Stimulated activated CD8-positive, alpha-beta memory T cell treated with anti-CD3 and anti-CD28 coated beads, Interleukin-7, amount 100 ng/mL, for 1 hour (primary cell): ENCODE measurements at regions not wholly inside any gene's neighbourhood (a gene's known extent, or its start where the extent isn't known, plus 50 kb on each side); places are given as distances from the start of the nearest gene placed in this dataset.

Experiments used
- DNase-seq, 2 donors: peaks; one replicate each; pipeline ENCODE4 v3.0.0-alpha.2; 2020; ENCODE audit warnings: low read depth in 2 of 2

GRCh38 chrX:38989076-38989475, 187.8 kb downstream of the MID1IP1 start:
- no peak for DNase-seq

- no peak for DNase-seq
Measured at GRCh38 chrX:38991656-38992440, 190.6 kb downstream of the MID1IP1 start.

- DNase-seq = no peak
Measured at GRCh38 chrX:38992441-38993096, 191.3 kb downstream of the MID1IP1 start.

- no peak for DNase-seq
Measured at GRCh38 chrX:38993500-38993899, 192.2 kb downstream of the MID1IP1 start.

GRCh38 chrX:38999099-38999498, 197.8 kb downstream of the MID1IP1 start:
- DNase-seq = no peak

- no peak for DNase-seq
Measured at GRCh38 chrX:38999967-39000745, 198.9 kb downstream of the MID1IP1 start.

- no peak for DNase-seq
Measured at GRCh38 chrX:39000802-39001201, 199.5 kb downstream of the MID1IP1 start.

GRCh38 chrX:39002466-39002865, 201.2 kb downstream of the MID1IP1 start:
- DNase-seq = no peak

GRCh38 chrX:39008549-39008948, 207.3 kb downstream of the MID1IP1 start:
- no peak for DNase-seq

GRCh38 chrX:39011454-39012221, 210.4 kb downstream of the MID1IP1 start:
- DNase-seq = no peak

- DNase-seq = no peak
Measured at GRCh38 chrX:39012621-39013111, 211.4 kb downstream of the MID1IP1 start.

- no peak for DNase-seq
Measured at GRCh38 chrX:39016556-39016955, 215.3 kb downstream of the MID1IP1 start.

GRCh38 chrX:39017077-39017476, 215.8 kb downstream of the MID1IP1 start:
- no peak for DNase-seq

- DNase-seq = no peak
Measured at GRCh38 chrX:39017716-39018115, 216.5 kb downstream of the MID1IP1 start.

GRCh38 chrX:39018541-39018940, 217.3 kb downstream of the MID1IP1 start:
- DNase-seq = no peak

- DNase-seq = no peak
Measured at GRCh38 chrX:39019056-39019455, 217.8 kb downstream of the MID1IP1 start.

GRCh38 chrX:39020051-39020669, 218.9 kb downstream of the MID1IP1 start:
- DNase-seq = no peak

GRCh38 chrX:39022106-39022505, 220.8 kb downstream of the MID1IP1 start:
- no peak for DNase-seq

- DNase-seq = no peak
Measured at GRCh38 chrX:39029221-39029620, 228.0 kb downstream of the MID1IP1 start.

- no peak for DNase-seq
Measured at GRCh38 chrX:39030636-39031035, 229.4 kb downstream of the MID1IP1 start.

GRCh38 chrX:39039890-39040289, 238.6 kb downstream of the MID1IP1 start:
- no peak for DNase-seq
